SK-MEL-5 (cell line): ENCODE measurements at regions not wholly inside any gene's neighbourhood (a gene's known extent, or its start where the extent isn't known, plus 50 kb on each side); places are given as distances from the start of the nearest gene placed in this dataset.
"Not testable (repeated sequence)": the region's sequence is repeated elsewhere in the genome, so short reads cannot be mapped to it uniquely, and the experiment has no call there.

ENCODE experiments used
- DNase-seq: peaks from one replicate; pipeline ENCODE4 v3.0.0-alpha.2; 2016; ENCODE audit warnings: low read depth, low spot score
- in situ Hi-C: cut with HindIII; loops from 2 replicates; pipeline ENCODE4 v1.10.0; 2016; ENCODE audit warnings: low sequenced_read_pairs, high pct_unique_total_duplicates, low pct_unique_long_range_greater_than_20kb

- DNase-seq = no peak
- in situ Hi-C loops = no loop called here
Measured at GRCh38 chr3:161927131-161927530, 430.5 kb downstream of the OTOL1 start.

GRCh38 chr3:161939918-161940620, 443.5 kb downstream of the OTOL1 start:
- in situ Hi-C loops = no loop called here
- DNase-seq = no peak

- in situ Hi-C loops = no loop called here
- no peak for DNase-seq
Measured at GRCh38 chr3:161940621-161940965, 444.0 kb downstream of the OTOL1 start.

GRCh38 chr3:161941891-161942290, 445.3 kb downstream of the OTOL1 start:
- in situ Hi-C loops = no loop called here
- no peak for DNase-seq

- DNase-seq, in situ Hi-C loops: not testable (repeated sequence)
Measured at GRCh38 chr3:161943801-161944345, 447.3 kb downstream of the OTOL1 start.

- in situ Hi-C loops = no loop called here
- no peak for DNase-seq
Measured at GRCh38 chr3:161946443-161946960, 449.9 kb downstream of the OTOL1 start.

- no peak for DNase-seq
- in situ Hi-C loops = no loop called here
Measured at GRCh38 chr3:161950318-161950868, 453.8 kb downstream of the OTOL1 start.

GRCh38 chr3:161957467-161957866, 460.9 kb downstream of the OTOL1 start:
- in situ Hi-C loops = no loop called here
- DNase-seq = no peak

- no peak for DNase-seq
- in situ Hi-C loops = no loop called here
Measured at GRCh38 chr3:161964857-161965256, 468.2 kb downstream of the OTOL1 start.

- DNase-seq = no peak
- in situ Hi-C loops = no loop called here
Measured at GRCh38 chr3:161969867-161970266, 473.3 kb downstream of the OTOL1 start.

- no peak for DNase-seq
- in situ Hi-C loops = no loop called here
Measured at GRCh38 chr3:161975201-161975600, 478.6 kb downstream of the OTOL1 start.

GRCh38 chr3:161977063-161977462, 480.5 kb downstream of the OTOL1 start:
- DNase-seq = no peak
- in situ Hi-C loops = no loop called here

- in situ Hi-C loops = no loop called here
Measured at GRCh38 chr3:161977850-161978249, 481.2 kb downstream of the OTOL1 start.

GRCh38 chr3:161987933-161988332, 491.3 kb downstream of the OTOL1 start:
- in situ Hi-C loops = no loop called here

More at GRCh38 chr3:161977850-161978249, 481.2 kb downstream of the OTOL1 start:
- DNase-seq = no peak

GRCh38 chr3:161989012-161989411, 492.4 kb downstream of the OTOL1 start:
- in situ Hi-C loops = no loop called here
- DNase-seq = no peak

More at GRCh38 chr3:161987933-161988332, 491.3 kb downstream of the OTOL1 start:
- no peak for DNase-seq

GRCh38 chr3:161990036-161990435, 493.4 kb downstream of the OTOL1 start:
- DNase-seq = no peak
- in situ Hi-C loops = no loop called here

GRCh38 chr3:161991901-161992540, 495.4 kb downstream of the OTOL1 start:
- in situ Hi-C loops = no loop called here
- DNase-seq = no peak

GRCh38 chr3:161999846-162000245, 503.2 kb downstream of the OTOL1 start:
- in situ Hi-C loops = no loop called here
- no peak for DNase-seq

- DNase-seq = no peak
- in situ Hi-C loops = no loop called here
Measured at GRCh38 chr3:162007722-162008121, 511.1 kb downstream of the OTOL1 start.
